ENCODE measurements at regions not wholly inside any gene's neighbourhood (a gene's known extent, or its start where the extent isn't known, plus 50 kb on each side); places are given as distances from the start of the nearest gene placed in this dataset.

DNA sequence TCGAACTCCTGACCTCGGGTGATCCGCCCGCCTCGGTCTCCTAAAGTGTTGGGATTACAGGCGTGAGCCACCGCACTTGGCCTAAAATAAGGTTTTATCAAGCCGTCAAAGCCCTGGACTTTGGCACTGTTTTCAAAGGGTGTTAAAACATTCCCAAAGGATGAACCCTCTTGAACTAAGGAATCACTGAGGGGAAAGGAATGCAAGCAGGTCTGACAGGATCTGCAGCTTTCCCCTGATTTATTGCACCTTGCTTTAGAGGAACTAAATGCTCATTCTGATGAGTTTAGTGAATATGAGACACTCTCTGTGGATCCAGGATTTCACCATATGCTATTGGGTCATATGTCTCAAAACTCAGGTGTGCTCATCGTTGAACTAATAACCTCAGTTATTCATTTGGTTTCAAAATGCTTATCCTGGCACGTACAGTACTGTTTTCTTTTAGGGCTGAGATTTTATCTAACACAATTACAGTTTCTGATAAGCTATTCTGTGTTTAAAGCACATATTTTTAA, 63.0 kb upstream of the TSC22D2 start:
- TF ChIP-seq, protein P1, sequence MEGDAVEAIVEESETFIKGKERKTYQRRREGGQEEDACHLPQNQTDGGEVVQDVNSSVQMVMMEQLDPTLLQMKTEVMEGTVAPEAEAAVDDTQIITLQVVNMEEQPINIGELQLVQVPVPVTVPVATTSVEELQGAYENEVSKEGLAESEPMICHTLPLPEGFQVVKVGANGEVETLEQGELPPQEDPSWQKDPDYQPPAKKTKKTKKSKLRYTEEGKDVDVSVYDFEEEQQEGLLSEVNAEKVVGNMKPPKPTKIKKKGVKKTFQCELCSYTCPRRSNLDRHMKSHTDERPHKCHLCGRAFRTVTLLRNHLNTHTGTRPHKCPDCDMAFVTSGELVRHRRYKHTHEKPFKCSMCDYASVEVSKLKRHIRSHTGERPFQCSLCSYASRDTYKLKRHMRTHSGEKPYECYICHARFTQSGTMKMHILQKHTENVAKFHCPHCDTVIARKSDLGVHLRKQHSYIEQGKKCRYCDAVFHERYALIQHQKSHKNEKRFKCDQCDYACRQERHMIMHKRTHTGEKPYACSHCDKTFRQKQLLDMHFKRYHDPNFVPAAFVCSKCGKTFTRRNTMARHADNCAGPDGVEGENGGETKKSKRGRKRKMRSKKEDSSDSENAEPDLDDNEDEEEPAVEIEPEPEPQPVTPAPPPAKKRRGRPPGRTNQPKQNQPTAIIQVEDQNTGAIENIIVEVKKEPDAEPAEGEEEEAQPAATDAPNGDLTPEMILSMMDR (IDR thresholded peaks at IDR 0.05): no peak
- H3K36me3 Mint-ChIP-seq (ENCODE audit: low read depth): no peaks in the 10 kb centered on the region
- CTCF ChIA-PET: interaction anchor here (1.4 kb wide), 1 partner anchor 9 kb away, joined by 3 read pairs; no protein-coding TSS in a partner anchor
- no peaks in the 10 kb centered on the region for H3K9me3 ChIP-seq (ENCODE audit: control insufficient read depth in 1 of 2, insufficient read depth in 1 of 2, low read length in 2 of 2)
- H3K4me3 ChIP-seq (ENCODE audit: low read length): no peak overlapping the region
- POLR2A ChIA-PET: no interaction called here
- intact Hi-C loops (cut with DNase I, micrococcal nuclease): no loop called here
- DNase-seq (no peak), ATAC-seq (ENCODE audit: poor library complexity) (no peak)
- no peaks in the 10 kb centered on the region for H3K27me3 ChIP-seq (ENCODE audit: control insufficient read depth in 1 of 2, insufficient read depth in 2 of 2, low read length in 2 of 2)
- peaks cover 12% of the 10 kb centered on the region for H3K27me3 Mint-ChIP-seq
- H3K36me3 ChIP-seq (ENCODE audit: insufficient read depth, low read length): no peaks in the 10 kb centered on the region
- H3K9me3 Mint-ChIP-seq: no peaks in the 10 kb centered on the region
- H3K27ac ChIP-seq (ENCODE audit: low read depth in 1 of 2, low read length in 2 of 2): no peak overlapping the region
- H3K4me3 Mint-ChIP-seq: no peak overlapping the region
- H3K27ac Mint-ChIP-seq: no peak overlapping the region
- H3K4me1 Mint-ChIP-seq (ENCODE audit: low read depth): no peaks in the 10 kb centered on the region
- no peaks in the 10 kb centered on the region for H3K4me1 ChIP-seq (ENCODE audit: insufficient read depth, low read length)

DNA sequence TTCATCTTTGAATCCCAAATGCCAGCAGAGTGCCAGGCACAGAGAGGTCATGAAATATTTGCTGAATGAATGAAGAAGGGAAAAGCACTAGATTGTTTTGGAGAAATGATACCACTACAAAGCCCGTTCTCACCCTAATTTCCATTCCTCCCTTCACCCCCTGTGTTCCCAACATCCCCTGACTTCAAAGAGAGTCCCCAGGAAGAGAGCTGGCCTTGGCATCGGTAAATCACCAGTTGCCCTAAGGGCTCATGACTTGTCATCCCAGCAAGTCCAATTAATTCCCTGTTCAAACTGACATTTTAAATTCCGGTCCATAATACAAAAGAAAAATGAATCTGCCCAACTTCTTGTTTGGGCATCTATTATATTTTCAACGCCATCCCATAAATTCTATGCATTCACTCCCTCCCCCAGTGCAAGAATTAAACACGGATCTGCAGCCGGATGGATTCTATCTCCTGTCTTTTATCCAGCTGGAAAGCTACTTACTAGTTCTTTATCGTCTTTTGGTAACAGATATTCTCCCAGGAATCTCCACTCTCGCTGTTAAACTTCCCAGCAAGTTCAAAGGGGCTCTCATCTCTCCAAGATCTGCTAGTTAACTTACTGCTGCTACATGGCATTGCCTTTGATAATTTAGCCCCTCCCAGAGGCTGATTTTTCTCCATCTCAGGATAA, 63.9 kb upstream of the TSC22D2 start:
- H3K4me1 Mint-ChIP-seq (ENCODE audit: low read depth): no peaks in the 10 kb centered on the region
- H3K36me3 Mint-ChIP-seq (ENCODE audit: low read depth): no peaks in the 10 kb centered on the region
- no peaks in the 10 kb centered on the region for H3K27me3 ChIP-seq (ENCODE audit: control insufficient read depth in 1 of 2, insufficient read depth in 2 of 2, low read length in 2 of 2)
- H3K9me3 Mint-ChIP-seq: no peaks in the 10 kb centered on the region
- ATAC-seq (ENCODE audit: poor library complexity): no peak
- H3K9me3 ChIP-seq (ENCODE audit: control insufficient read depth in 1 of 2, insufficient read depth in 1 of 2, low read length in 2 of 2): no peaks in the 10 kb centered on the region
- no peaks in the 10 kb centered on the region for H3K4me1 ChIP-seq (ENCODE audit: insufficient read depth, low read length)
- H3K27ac ChIP-seq (ENCODE audit: low read depth in 1 of 2, low read length in 2 of 2): no peak overlapping the region
- intact Hi-C loops (cut with DNase I, micrococcal nuclease): no loop called here
- H3K4me3 ChIP-seq (ENCODE audit: low read length): no peak overlapping the region
- no peak overlapping the region for H3K4me3 Mint-ChIP-seq
- H3K36me3 ChIP-seq (ENCODE audit: insufficient read depth, low read length): no peaks in the 10 kb centered on the region
- DNase-seq: no peak
- ChIA-PET POLR2A (no interaction called here), CTCF (interaction anchor here (1.4 kb wide), 1 partner anchor 8 kb away, joined by 3 read pairs; no protein-coding TSS in a partner anchor)
- peaks cover 12% of the 10 kb centered on the region for H3K27me3 Mint-ChIP-seq
- no peak overlapping the region for H3K27ac Mint-ChIP-seq
- TF ChIP-seq, protein P1 (IDR thresholded peaks at IDR 0.05): no peak

DNA sequence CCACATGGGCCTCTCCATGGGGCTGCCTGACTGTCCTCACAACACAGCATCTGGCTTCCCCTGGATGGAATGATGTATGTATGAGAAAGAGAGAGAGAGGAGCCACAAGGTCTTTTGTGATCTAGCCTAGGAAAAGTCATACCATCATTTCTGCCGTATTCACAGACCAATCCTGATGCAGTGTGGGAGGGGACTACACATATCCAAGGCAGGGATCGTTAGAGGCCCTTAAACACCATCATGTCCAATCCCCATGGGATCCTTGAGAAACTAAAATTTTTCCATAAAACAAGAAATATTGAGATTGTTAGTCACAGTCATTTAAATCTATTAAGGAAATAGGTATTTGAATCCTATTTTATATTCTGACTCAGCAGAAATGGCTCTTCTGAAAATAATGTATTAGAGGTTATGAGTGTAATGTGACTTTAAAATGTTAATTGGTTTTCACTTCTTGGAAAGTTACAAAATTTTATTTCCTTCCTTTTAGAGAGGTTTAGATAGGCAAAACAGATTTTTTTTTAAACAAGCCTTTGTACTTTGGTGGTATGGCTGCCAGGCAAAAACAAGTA, 65.1 kb upstream of the TSC22D2 start:
- H3K9me3 Mint-ChIP-seq: no peaks in the 10 kb centered on the region
- H3K4me3 Mint-ChIP-seq: no peak overlapping the region
- H3K27ac Mint-ChIP-seq: no peak overlapping the region
- DNase-seq (no peak), ATAC-seq (ENCODE audit: poor library complexity) (no peak)
- ChIA-PET CTCF (no interaction called here), POLR2A (no interaction called here)
- H3K27me3 Mint-ChIP-seq: peaks cover 14% of the 10 kb centered on the region
- no peak overlapping the region for H3K27ac ChIP-seq (ENCODE audit: low read depth in 1 of 2, low read length in 2 of 2)
- intact Hi-C loops (cut with DNase I, micrococcal nuclease): no loop called here
- H3K4me1 ChIP-seq (ENCODE audit: insufficient read depth, low read length): no peaks in the 10 kb centered on the region
- no peaks in the 10 kb centered on the region for H3K27me3 ChIP-seq (ENCODE audit: control insufficient read depth in 1 of 2, insufficient read depth in 2 of 2, low read length in 2 of 2)
- TF ChIP-seq, protein P1 (IDR thresholded peaks at IDR 0.05): no peak
- no peaks in the 10 kb centered on the region for H3K36me3 Mint-ChIP-seq (ENCODE audit: low read depth)
- H3K9me3 ChIP-seq (ENCODE audit: control insufficient read depth in 1 of 2, insufficient read depth in 1 of 2, low read length in 2 of 2): no peaks in the 10 kb centered on the region
- no peak overlapping the region for H3K4me3 ChIP-seq (ENCODE audit: low read length)
- H3K4me1 Mint-ChIP-seq (ENCODE audit: low read depth): no peaks in the 10 kb centered on the region
- no peaks in the 10 kb centered on the region for H3K36me3 ChIP-seq (ENCODE audit: insufficient read depth, low read length)
